Pancreas (tissue), 10 donors: ENCODE measurements at regions not wholly inside any gene's neighbourhood (a gene's known extent, or its start where the extent isn't known, plus 50 kb on each side); places are given as distances from the start of the nearest gene placed in this dataset.

ENCODE experiments used
- ATAC-seq, 4 donors: fragments of 200-7000 bp; cut with Tn5 transposase; one replicate each; pipeline versions ENCODE4 v1.8.0 to v1.9.1; 2020; ENCODE audit warnings: mild to moderate bottlenecking in 4 of 4, moderate library complexity in 4 of 4
- DNase-seq, 6 donors: peaks; one replicate each; pipeline ENCODE4 v3.0.0-alpha.2; 2020
- FAIRE-seq: peaks from 2 replicates; lab custom pipeline; 2012; peaks lifted over from hg19 to GRCh38; lab: Jason Lieb, UNC
- H3K27ac ChIP-seq, 4 donors: fragments of 200-600 bp; sonication (generic); 1 replicate in 3 of 4; 2 replicates in 1 of 4; pipeline versions ENCODE4 v1.5.0 to v1.8.0; 2020
- H3K27me3 ChIP-seq, 4 donors: fragments of 200-600 bp; one replicate each; pipeline ENCODE4 v1.8.0; 2021
- H3K36me3 ChIP-seq, 3 donors: fragments of 200-600 bp; sonication (generic) in 1 of 3; one replicate each; pipeline versions ENCODE4 v1.5.0 to v1.8.0; 2020 to 2021
- H3K4me1 ChIP-seq, 3 donors: fragments of 200-600 bp; one replicate each; pipeline ENCODE4 v1.8.0; 2021
- H3K4me3 ChIP-seq, 4 donors: fragments of 200-600 bp; sonication (generic) in 2 of 4; one replicate each; pipeline versions ENCODE4 v1.5.0 to v1.8.0; 2020 to 2021
- H3K9me3 ChIP-seq, 4 donors: fragments of 200-600 bp; one replicate each; pipeline ENCODE4 v1.8.0; 2021
- CTCF ChIP-seq, 4 donors: fragments of 200-600 bp; sonication (generic) in 3 of 4; IDR thresholded peaks; one replicate each; pipeline versions ENCODE4 v1.5.0 to v1.8.0; 2021; ENCODE audit warnings: antibody characterized with exemption in 4 of 4
- WGBS, 2 donors: extraction: QIAGEN DNeasy Blood & Tissue Kit; methylation state at CpG; one replicate each; pipeline ENCODE4 v1.1.7; 2013; 5-methylcytosine and 5-hydroxymethylcytosine counted together
- intact Hi-C, 3 donors: fragments of 100-400 bp; cut with DNase I; formaldehyde crosslinking; loops; one replicate each; pipeline versions ENCODE4 v1.11.1 to v1.14.2; 2022
- donor health status: healthy with polysubstance abuse.
- donor health status: DM: no; HTN: no; CAD: no; lungs with moderate emphysema.
- donor health status: DM: no; HTN: no; CAD: no.
- donor health status: control.
- donor health status: control.
- donor health status: Bipolar disorder and iron deficiency.
- donor health status: DM: yes; HTN: yes; CAD: no.
- donor health status: DM: no; HTN: no; CAD: no.
- donor health status: DM: no; HTN: no; CAD: no.
- donor health status: DM: yes; HTN: yes; CAD: no.

GRCh38 chr13:84239032-84239431 is 356.8 kb upstream of the SLITRK1 start:
- no peaks in the 10 kb centered on the region for H3K4me1 ChIP-seq
- no peak overlapping the region for H3K4me3 ChIP-seq
- no peaks in the 10 kb centered on the region for H3K9me3 ChIP-seq
- no peak overlapping the region for H3K27ac ChIP-seq
- H3K36me3 ChIP-seq: no peaks in the 10 kb centered on the region
- intact Hi-C loops: no loop called here
- TF ChIP-seq CTCF (IDR thresholded peaks at IDR 0.05): no peak
- FAIRE-seq: no peak
- no peak for ATAC-seq
- H3K27me3 ChIP-seq: no peaks in the 10 kb centered on the region
- 93 to 95% methylated on average over 1 of the region's 1 CpG for WGBS, 2 donors
- no peak for DNase-seq

GRCh38 chr13:84238381-84238780 is 356.1 kb upstream of the SLITRK1 start:
- 69 to 84% methylated on average over 1 of the region's 1 CpG for WGBS, 2 donors
- H3K4me3 ChIP-seq: no peak overlapping the region
- H3K36me3 ChIP-seq: no peaks in the 10 kb centered on the region
- H3K27me3 ChIP-seq: no peaks in the 10 kb centered on the region
- FAIRE-seq: no peak
- no peak overlapping the region for H3K27ac ChIP-seq
- TF ChIP-seq CTCF (IDR thresholded peaks at IDR 0.05): no peak
- DNase-seq: no peak
- ATAC-seq: no peak
- H3K9me3 ChIP-seq: no peaks in the 10 kb centered on the region
- H3K4me1 ChIP-seq: no peaks in the 10 kb centered on the region
- intact Hi-C loops: no loop called here

GRCh38 chr13:84237143-84237542 is 354.9 kb upstream of the SLITRK1 start:
- TF ChIP-seq CTCF (IDR thresholded peaks at IDR 0.05): no peak
- Histone ChIP-seq H3K27ac (no peak overlapping the region), H3K27me3 (no peaks in the 10 kb centered on the region), H3K9me3 (no peaks in the 10 kb centered on the region), H3K4me1 (no peaks in the 10 kb centered on the region), H3K4me3 (no peak overlapping the region), H3K36me3 (no peaks in the 10 kb centered on the region)
- intact Hi-C loops: no loop called here
- ATAC-seq (no peak), FAIRE-seq (no peak), DNase-seq (no peak)
- WGBS, 2 donors: 17 to 24% methylated on average over 3 of the region's 3 CpGs

GRCh38 chr13:84234416-84234815 is 352.1 kb upstream of the SLITRK1 start:
- ATAC-seq (no peak), FAIRE-seq (no peak), DNase-seq (no peak)
- no peaks in the 10 kb centered on the region for H3K9me3 ChIP-seq
- no peaks in the 10 kb centered on the region for H3K36me3 ChIP-seq
- TF ChIP-seq CTCF (IDR thresholded peaks at IDR 0.05): no peak
- no peaks in the 10 kb centered on the region for H3K4me1 ChIP-seq
- H3K27ac ChIP-seq: no peak overlapping the region
- intact Hi-C loops: no loop called here
- H3K27me3 ChIP-seq: no peaks in the 10 kb centered on the region
- H3K4me3 ChIP-seq: no peak overlapping the region

GRCh38 chr13:84230568-84230967 is 348.3 kb upstream of the SLITRK1 start:
- FAIRE-seq (no peak), DNase-seq (no peak), ATAC-seq (no peak)
- Histone ChIP-seq H3K27ac (no peak overlapping the region), H3K36me3 (no peaks in the 10 kb centered on the region), H3K4me1 (no peaks in the 10 kb centered on the region), H3K9me3 (no peaks in the 10 kb centered on the region), H3K4me3 (no peak overlapping the region), H3K27me3 (no peaks in the 10 kb centered on the region)
- WGBS, 2 donors: 13 to 25% methylated on average over 1 of the region's 1 CpG
- intact Hi-C loops: no loop called here
- TF ChIP-seq CTCF (IDR thresholded peaks at IDR 0.05): no peak
